DND-41 (cell line): ENCODE measurements at regions not wholly inside any gene's neighbourhood (a gene's known extent, or its start where the extent isn't known, plus 50 kb on each side); places are given as distances from the start of the nearest gene placed in this dataset.

Source experiments
- EZH2 ChIP-seq: IDR thresholded peaks from 3 replicates; pipeline ENCODE4 v1.6.1; 2012; ENCODE audit warnings: borderline replicate concordance, low read depth, mild to moderate bottlenecking, moderate library complexity, low read length, inconsistent platforms; ENCODE audit not compliant: severe bottlenecking
- TF ChIP-seq, protein P1 (sequence below): IDR thresholded peaks from 2 replicates; pipeline ENCODE4 v1.5.1; 2012; ENCODE audit warnings: borderline replicate concordance, low read length, moderate library complexity, mild to moderate bottlenecking; ENCODE audit not compliant: poor library complexity, severe bottlenecking; ENCODE audit errors: extremely low read depth

DNA sequence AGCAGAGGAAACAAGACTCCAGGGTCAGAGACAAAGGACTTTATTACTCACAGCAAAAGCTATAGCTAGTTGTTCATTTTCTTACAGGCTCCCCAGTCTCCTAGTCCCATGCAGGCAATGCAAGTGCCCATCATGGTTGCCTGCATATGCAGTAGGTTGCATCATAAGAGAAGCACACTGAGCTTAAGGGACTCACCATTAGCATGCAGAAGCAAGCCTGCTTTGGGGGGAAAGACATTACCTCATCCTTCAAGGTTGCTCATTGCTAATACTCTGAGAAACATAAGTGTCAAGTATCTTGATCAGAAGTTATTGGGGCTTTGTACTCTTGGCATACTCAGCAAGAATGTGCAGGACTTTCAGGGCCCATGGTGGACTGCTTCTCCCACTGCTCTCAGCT, 114.6 kb upstream of the CCDC68 start:
- TF ChIP-seq, protein P1, sequence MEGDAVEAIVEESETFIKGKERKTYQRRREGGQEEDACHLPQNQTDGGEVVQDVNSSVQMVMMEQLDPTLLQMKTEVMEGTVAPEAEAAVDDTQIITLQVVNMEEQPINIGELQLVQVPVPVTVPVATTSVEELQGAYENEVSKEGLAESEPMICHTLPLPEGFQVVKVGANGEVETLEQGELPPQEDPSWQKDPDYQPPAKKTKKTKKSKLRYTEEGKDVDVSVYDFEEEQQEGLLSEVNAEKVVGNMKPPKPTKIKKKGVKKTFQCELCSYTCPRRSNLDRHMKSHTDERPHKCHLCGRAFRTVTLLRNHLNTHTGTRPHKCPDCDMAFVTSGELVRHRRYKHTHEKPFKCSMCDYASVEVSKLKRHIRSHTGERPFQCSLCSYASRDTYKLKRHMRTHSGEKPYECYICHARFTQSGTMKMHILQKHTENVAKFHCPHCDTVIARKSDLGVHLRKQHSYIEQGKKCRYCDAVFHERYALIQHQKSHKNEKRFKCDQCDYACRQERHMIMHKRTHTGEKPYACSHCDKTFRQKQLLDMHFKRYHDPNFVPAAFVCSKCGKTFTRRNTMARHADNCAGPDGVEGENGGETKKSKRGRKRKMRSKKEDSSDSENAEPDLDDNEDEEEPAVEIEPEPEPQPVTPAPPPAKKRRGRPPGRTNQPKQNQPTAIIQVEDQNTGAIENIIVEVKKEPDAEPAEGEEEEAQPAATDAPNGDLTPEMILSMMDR, result no peak
- no peak for TF ChIP-seq EZH2
